HFFc6 (cell line): ENCODE measurements at regions not wholly inside any gene's neighbourhood (a gene's known extent, or its start where the extent isn't known, plus 50 kb on each side); places are given as distances from the start of the nearest gene placed in this dataset.

Experiments
- DNase-seq: peaks from one replicate; pipeline ENCODE4 v3.0.0-alpha.2; 2018
- H3K27ac Mint-ChIP-seq: 2 replicates; pipeline ENCODE4 v1.8.0; 2020; ENCODE audit warnings: mild to moderate bottlenecking, mixed read lengths
- H3K27me3 Mint-ChIP-seq: 2 replicates; pipeline ENCODE4 v1.8.0; 2021; ENCODE audit warnings: mild to moderate bottlenecking, moderate library complexity, mixed read lengths; ENCODE audit not compliant: insufficient read depth
- H3K36me3 Mint-ChIP-seq: 2 replicates; pipeline ENCODE4 v1.8.0; 2021; ENCODE audit warnings: low read depth, mixed read lengths
- H3K4me1 Mint-ChIP-seq: 2 replicates; pipeline ENCODE4 v1.8.0; 2020; ENCODE audit warnings: low read depth, mixed read lengths
- H3K4me3 Mint-ChIP-seq: 2 replicates; pipeline ENCODE4 v1.8.0; 2020; ENCODE audit warnings: mild to moderate bottlenecking, moderate library complexity, mixed read lengths
- H3K9me3 Mint-ChIP-seq: 2 replicates; pipeline ENCODE4 v1.8.0; 2020; ENCODE audit warnings: mild to moderate bottlenecking, mixed read lengths
- CTCF ChIP-seq: fragments of 200-600 bp; sonication (generic); IDR thresholded peaks from 2 replicates; pipeline ENCODE4 v1.5.0; 2021; ENCODE audit warnings: antibody characterized with exemption, mild to moderate bottlenecking

DNA sequence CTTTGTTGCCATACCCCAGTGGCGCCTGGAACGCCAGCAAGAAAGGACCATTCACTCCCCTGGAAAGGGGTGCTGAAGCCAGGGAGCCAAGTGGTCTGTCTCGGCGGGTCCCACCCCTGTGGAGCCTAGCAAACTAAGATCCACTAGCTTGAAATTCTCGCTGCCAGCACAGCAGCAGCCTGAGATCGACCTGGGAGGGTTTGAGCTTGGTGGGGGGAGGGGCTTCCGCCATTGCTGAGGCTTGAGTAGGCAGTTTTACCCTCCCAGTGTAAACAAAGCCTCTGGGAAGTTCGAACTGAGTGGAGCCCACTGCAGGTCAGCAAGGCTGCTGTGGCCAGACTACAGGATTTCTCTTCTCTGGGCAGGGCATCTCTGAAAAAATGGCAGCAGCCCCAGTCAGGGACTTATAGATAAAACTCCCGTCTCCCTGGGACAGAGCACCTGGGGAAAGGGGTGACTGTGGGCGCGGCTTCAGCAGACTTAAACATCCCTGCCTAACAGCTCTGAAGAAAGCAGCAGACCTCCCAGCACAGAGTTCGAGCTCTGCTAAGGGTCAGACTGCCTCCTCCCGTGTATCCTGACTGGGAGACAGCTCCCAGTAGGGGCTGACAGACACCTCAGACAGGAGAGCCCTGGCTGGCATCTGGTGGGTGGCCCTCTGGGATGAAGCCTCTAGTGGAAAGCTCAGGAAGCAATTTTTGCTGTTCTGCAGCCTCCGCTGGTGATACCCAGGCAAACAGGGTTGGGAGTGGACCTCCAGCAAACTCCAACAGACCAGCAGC is 281.1 kb upstream of the SP4 start:
- H3K4me1 Mint-ChIP-seq: no peaks in the 10 kb centered on the region
- H3K27ac Mint-ChIP-seq: no peak overlapping the region
- H3K27me3 Mint-ChIP-seq: peaks cover 1% of the 10 kb centered on the region; the same call in 1 of the 2 replicates
- H3K9me3 Mint-ChIP-seq: peaks cover 49% of the 10 kb centered on the region
- no peak for DNase-seq
- H3K36me3 Mint-ChIP-seq: peaks cover 4% of the 10 kb centered on the region; the same call in 1 of the 2 replicates
- no peak for TF ChIP-seq CTCF
- no peak overlapping the region for H3K4me3 Mint-ChIP-seq

DNA sequence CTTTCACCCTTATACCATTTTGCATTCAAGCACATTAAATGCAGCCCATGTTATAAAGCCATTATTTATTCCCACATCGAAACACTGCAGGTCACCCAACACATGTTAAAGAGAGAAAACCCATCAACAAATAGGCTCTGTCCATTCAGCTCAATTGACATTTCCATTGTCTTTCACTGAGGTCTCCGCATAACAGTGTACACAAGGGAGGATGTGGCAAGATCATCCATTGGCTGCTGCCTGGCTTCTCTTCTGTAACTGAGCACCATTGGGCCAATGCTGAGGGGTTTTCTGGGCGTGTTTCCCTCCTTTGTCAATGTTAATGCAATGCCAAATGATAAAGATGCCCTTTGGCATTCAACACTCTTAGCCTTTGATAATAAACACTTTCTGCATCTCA is 278.1 kb upstream of the SP4 start:
- DNase-seq: no peak
- Mint-ChIP-seq H3K27ac (no peak overlapping the region), H3K9me3 (peaks cover 50% of the 10 kb centered on the region), H3K4me1 (no peaks in the 10 kb centered on the region), H3K36me3 (peaks cover 4% of the 10 kb centered on the region; the same call in 1 of the 2 replicates), H3K4me3 (no peak overlapping the region), H3K27me3 (no peaks in the 10 kb centered on the region; the same call in 1 of the 2 replicates)
- TF ChIP-seq CTCF: no peak

DNA sequence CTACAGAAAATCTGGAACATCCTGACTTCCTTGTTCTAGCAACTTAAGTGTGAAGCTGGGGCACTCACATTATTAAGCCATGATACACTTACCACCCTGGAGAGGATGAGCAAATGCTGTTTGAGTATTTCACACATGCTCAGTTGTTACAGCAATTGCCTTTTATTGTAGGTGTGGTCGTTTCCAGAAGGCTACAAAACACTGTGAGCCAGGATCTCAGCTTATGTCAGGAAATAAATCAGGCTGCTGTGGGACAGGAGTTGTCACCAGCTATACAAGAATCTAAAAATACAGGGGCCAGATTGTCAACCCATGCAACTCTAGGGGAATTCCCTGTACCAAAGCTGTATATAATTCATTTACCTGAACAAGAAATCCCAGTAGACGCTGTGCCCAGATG is 273.3 kb upstream of the SP4 start:
- no peak for TF ChIP-seq CTCF
- Mint-ChIP-seq H3K27ac (no peak overlapping the region), H3K27me3 (no peaks in the 10 kb centered on the region), H3K9me3 (peaks cover 38% of the 10 kb centered on the region), H3K36me3 (no peaks in the 10 kb centered on the region), H3K4me1 (no peaks in the 10 kb centered on the region), H3K4me3 (no peak overlapping the region)
- no peak for DNase-seq

GRCh38 chr7:21159506-21159905 is 268.4 kb upstream of the SP4 start:
- Mint-ChIP-seq H3K4me1 (no peaks in the 10 kb centered on the region), H3K27me3 (no peaks in the 10 kb centered on the region), H3K36me3 (no peaks in the 10 kb centered on the region), H3K27ac (no peak overlapping the region), H3K4me3 (no peak overlapping the region), H3K9me3 (peaks cover 21% of the 10 kb centered on the region)
- DNase-seq: no peak
- TF ChIP-seq CTCF: no peak

DNA sequence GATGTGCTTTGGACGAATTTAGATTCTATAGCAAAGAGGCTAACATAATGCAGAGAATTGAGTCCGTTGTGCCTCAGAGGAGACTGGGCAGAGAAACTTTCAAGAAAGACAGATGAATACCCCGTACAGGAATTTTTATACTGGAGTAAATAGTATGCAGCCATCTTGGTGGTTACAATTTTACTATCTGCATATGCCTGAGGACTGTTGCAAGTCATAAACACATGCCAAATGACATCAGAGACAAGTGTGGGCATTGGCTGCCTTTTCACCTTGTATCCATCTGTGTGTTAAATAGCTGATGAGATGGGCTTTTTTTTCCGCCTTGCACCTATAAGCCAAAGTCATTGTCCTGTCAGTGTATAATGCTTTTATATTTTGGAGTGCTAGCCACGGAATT is 267.5 kb upstream of the SP4 start:
- Mint-ChIP-seq H3K36me3 (no peaks in the 10 kb centered on the region), H3K4me3 (no peak overlapping the region), H3K9me3 (peaks cover 29% of the 10 kb centered on the region), H3K27ac (no peak overlapping the region), H3K4me1 (no peaks in the 10 kb centered on the region), H3K27me3 (no peaks in the 10 kb centered on the region)
- no peak for TF ChIP-seq CTCF
- no peak for DNase-seq
